Astrocyte of the spinal cord (primary cell): ENCODE measurements at regions not wholly inside any gene's neighbourhood (a gene's known extent, or its start where the extent isn't known, plus 50 kb on each side); places are given as distances from the start of the nearest gene placed in this dataset.

Experiments used
- DNase-seq: peaks from one replicate; pipeline ENCODE4 v3.0.0; 2011; ENCODE audit warnings: low read depth, low spot score
- H3K4me3 ChIP-seq: 2 replicates; pipeline ENCODE4 v1.5.1; 2011; ENCODE audit warnings: low read depth, mild to moderate bottlenecking, low read length, moderate library complexity
- in situ Hi-C: cut with HindIII; loops from 2 replicates; pipeline ENCODE4 v1.10.0; 2017; ENCODE audit warnings: low sequenced_read_pairs
- TF ChIP-seq, protein P1 (sequence below): IDR thresholded peaks from 2 replicates; pipeline ENCODE4 v1.5.1; 2012; ENCODE audit warnings: low read depth, mild to moderate bottlenecking, low read length, inconsistent platforms

- H3K4me3 ChIP-seq: no peak overlapping the region
- TF ChIP-seq, protein P1, sequence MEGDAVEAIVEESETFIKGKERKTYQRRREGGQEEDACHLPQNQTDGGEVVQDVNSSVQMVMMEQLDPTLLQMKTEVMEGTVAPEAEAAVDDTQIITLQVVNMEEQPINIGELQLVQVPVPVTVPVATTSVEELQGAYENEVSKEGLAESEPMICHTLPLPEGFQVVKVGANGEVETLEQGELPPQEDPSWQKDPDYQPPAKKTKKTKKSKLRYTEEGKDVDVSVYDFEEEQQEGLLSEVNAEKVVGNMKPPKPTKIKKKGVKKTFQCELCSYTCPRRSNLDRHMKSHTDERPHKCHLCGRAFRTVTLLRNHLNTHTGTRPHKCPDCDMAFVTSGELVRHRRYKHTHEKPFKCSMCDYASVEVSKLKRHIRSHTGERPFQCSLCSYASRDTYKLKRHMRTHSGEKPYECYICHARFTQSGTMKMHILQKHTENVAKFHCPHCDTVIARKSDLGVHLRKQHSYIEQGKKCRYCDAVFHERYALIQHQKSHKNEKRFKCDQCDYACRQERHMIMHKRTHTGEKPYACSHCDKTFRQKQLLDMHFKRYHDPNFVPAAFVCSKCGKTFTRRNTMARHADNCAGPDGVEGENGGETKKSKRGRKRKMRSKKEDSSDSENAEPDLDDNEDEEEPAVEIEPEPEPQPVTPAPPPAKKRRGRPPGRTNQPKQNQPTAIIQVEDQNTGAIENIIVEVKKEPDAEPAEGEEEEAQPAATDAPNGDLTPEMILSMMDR: no peak
- in situ Hi-C loops: no loop called here
- no peak for DNase-seq
These were observed 169.4 kb downstream of the DDX1 start for GRCh38 chr2:15761056-15761455.

GRCh38 chr2:15761910-15762309 is 170.2 kb downstream of the DDX1 start:
- no peak for DNase-seq
- TF ChIP-seq, protein P1: no peak
- in situ Hi-C loops: no loop called here
- H3K4me3 ChIP-seq: no peak overlapping the region

DNA sequence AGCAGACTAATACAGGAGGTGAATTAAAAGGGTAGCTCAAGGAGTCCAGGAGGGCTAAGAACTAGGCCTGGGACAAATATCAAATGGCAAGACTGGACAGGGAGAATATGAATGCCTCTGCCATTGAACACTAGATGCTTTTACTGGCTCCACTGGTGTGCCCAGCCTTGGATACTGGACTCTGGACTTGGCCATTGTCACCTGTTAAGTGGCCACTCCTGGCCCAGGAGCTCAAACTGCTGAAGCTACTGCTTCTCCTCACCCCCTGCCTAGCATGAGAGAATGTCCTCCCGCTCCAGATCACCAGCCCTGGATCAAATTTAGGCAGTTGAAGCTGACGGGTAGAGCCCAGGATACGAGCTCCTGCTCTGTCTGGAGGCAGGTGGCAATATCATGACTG is 170.8 kb downstream of the DDX1 start:
- no peak overlapping the region for H3K4me3 ChIP-seq
- no peak for DNase-seq
- in situ Hi-C loops: no loop called here

GRCh38 chr2:15763106-15763821 is 171.6 kb downstream of the DDX1 start:
- H3K4me3 ChIP-seq: no peak overlapping the region
- TF ChIP-seq, protein P1: no peak
- in situ Hi-C loops: no loop called here
- no peak for DNase-seq

More for the DNA sequence above, 170.8 kb downstream of the DDX1 start:
- TF ChIP-seq, protein P1: no peak

DNA sequence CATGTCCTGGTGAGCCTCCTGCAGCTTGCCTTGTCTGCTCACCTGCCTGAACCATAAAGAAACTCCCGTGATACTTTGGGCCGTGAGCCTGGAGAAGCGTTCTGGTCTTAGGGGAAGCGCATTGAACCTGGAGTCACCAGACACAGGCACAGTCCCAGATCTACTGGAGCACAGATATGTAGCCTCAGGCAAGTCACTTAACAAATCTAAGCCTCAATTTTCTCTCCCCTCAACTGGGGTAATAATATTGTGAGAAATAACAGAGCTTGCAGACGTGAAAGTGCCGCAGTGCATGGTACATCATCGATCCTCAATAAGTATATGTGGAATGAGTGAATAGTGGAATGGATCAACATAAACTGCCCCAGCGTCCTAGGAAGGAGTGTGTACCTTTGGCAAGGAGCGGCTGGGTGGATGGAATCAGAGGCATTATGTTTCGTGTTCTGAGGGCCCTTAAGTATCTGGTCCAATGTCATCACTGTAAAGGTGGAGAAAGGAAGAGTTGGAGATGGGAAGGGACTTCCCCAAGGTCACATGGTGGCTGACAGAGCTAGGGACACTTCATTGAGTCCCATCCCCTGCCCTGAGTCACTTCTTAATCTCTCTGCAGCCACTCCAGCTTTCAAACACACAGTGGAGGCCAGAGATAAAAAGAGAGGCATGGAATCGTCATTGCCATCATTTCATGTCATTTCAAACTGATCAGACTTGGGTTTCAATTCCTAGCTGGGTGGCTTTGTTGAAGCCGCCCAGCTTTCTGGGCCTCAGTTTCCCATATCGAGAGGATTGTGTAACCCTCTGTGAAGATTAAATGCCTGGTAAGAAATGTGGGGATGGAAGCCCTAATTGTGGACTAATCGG is 172.4 kb downstream of the DDX1 start:
- in situ Hi-C loops: no loop called here

GRCh38 chr2:15764683-15765011 is 173.0 kb downstream of the DDX1 start:
- TF ChIP-seq, protein P1: no peak
- DNase-seq: no peak
- in situ Hi-C loops: no loop called here

More for the DNA sequence above, 172.4 kb downstream of the DDX1 start:
- TF ChIP-seq, protein P1: no peak
- H3K4me3 ChIP-seq: no peak overlapping the region
- DNase-seq: no peak

More at GRCh38 chr2:15764683-15765011, 173.0 kb downstream of the DDX1 start:
- no peak overlapping the region for H3K4me3 ChIP-seq
